ENCODE measurements at regions not wholly inside any gene's neighbourhood (a gene's known extent, or its start where the extent isn't known, plus 50 kb on each side); places are given as distances from the start of the nearest gene placed in this dataset.

GRCh38 chr16:13436641-13437412, 483.1 kb upstream of the ERCC4 start (continued):
- TF ChIP-seq ERF (CRISPR knock-in tag; IDR thresholded peaks at IDR 0.05) (0 out of 2 replicates have a peak, but pooled peaks have one; percentile 16), ZBTB4 (CRISPR knock-in tag; IDR thresholded peaks at IDR 0.05; ENCODE audit: borderline replicate concordance) (no peak), ZNF546 (CRISPR knock-in tag; conservative IDR thresholded peaks at IDR 0.05) (no peak), ZNF317 (CRISPR knock-in tag; IDR thresholded peaks at IDR 0.05) (no peak), ZSCAN20 (CRISPR knock-in tag; IDR thresholded peaks at IDR 0.05; ENCODE audit: borderline replicate concordance) (no peak), GABPA (IDR thresholded peaks at IDR 0.05; ENCODE audit: low read depth, low read length) (no peak), GABPA (CRISPR knock-in tag; IDR thresholded peaks at IDR 0.05; ENCODE audit: low read depth) (peak; percentile 63; the same call in 1 of the 2 replicates), HNF1B (CRISPR knock-in tag; IDR thresholded peaks at IDR 0.05) (peak; percentile 85), DBP (CRISPR knock-in tag; IDR thresholded peaks at IDR 0.05; ENCODE audit: not compliant biosample characterization) (no peak), SOX6 (IDR thresholded peaks at IDR 0.05) (no peak), SOX6 (CRISPR knock-in tag; IDR thresholded peaks at IDR 0.05) (peak; percentile 33; the same call in 1 of the 2 replicates), KAT8 (CRISPR knock-in tag; IDR thresholded peaks at IDR 0.05) (no peak), NRL (CRISPR knock-in tag; IDR thresholded peaks at IDR 0.05; ENCODE audit: borderline replicate concordance) (no peak)
- TF ChIP-seq, protein P1, sequence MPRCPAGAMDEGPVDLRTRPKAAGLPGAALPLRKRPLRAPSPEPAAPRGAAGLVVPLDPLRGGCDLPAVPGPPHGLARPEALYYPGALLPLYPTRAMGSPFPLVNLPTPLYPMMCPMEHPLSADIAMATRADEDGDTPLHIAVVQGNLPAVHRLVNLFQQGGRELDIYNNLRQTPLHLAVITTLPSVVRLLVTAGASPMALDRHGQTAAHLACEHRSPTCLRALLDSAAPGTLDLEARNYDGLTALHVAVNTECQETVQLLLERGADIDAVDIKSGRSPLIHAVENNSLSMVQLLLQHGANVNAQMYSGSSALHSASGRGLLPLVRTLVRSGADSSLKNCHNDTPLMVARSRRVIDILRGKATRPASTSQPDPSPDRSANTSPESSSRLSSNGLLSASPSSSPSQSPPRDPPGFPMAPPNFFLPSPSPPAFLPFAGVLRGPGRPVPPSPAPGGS (CRISPR knock-in tag; IDR thresholded peaks at IDR 0.05) = no peak
- TF ChIP-seq, protein P2, sequence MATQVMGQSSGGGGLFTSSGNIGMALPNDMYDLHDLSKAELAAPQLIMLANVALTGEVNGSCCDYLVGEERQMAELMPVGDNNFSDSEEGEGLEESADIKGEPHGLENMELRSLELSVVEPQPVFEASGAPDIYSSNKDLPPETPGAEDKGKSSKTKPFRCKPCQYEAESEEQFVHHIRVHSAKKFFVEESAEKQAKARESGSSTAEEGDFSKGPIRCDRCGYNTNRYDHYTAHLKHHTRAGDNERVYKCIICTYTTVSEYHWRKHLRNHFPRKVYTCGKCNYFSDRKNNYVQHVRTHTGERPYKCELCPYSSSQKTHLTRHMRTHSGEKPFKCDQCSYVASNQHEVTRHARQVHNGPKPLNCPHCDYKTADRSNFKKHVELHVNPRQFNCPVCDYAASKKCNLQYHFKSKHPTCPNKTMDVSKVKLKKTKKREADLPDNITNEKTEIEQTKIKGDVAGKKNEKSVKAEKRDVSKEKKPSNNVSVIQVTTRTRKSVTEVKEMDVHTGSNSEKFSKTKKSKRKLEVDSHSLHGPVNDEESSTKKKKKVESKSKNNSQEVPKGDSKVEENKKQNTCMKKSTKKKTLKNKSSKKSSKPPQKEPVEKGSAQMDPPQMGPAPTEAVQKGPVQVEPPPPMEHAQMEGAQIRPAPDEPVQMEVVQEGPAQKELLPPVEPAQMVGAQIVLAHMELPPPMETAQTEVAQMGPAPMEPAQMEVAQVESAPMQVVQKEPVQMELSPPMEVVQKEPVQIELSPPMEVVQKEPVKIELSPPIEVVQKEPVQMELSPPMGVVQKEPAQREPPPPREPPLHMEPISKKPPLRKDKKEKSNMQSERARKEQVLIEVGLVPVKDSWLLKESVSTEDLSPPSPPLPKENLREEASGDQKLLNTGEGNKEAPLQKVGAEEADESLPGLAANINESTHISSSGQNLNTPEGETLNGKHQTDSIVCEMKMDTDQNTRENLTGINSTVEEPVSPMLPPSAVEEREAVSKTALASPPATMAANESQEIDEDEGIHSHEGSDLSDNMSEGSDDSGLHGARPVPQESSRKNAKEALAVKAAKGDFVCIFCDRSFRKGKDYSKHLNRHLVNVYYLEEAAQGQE (IDR thresholded peaks at IDR 0.05; ENCODE audit: borderline replicate concordance in 1 of 2, low read depth in 1 of 2, low read length in 2 of 2) = peak in 1 of 2 experiments; percentile 8; a peak in 1 of 4 replicates
